K562 (cell line): ENCODE measurements at regions not wholly inside any gene's neighbourhood (a gene's known extent, or its start where the extent isn't known, plus 50 kb on each side); places are given as distances from the start of the nearest gene placed in this dataset.

ENCODE experiments used
- CHD1 ChIP-seq: fragments of 200-600 bp; sonication (generic); IDR thresholded peaks from one replicate; pipeline ENCODE4 v1.6.1; 2012; ENCODE audit warnings: mild to moderate bottlenecking, moderate library complexity, low read length, inconsistent platforms
- CTCF ChIP-seq, 3 experiments: IDR thresholded peaks in 2 of 3; conservative IDR thresholded peaks in 1 of 3; 2 replicates each; pipeline ENCODE4 v1.5.1; 2011 to 2012; ENCODE audit warnings: low read length in 3 of 3, mild to moderate bottlenecking in 3 of 3, control low read depth in 2 of 3, improper control_type of control experiment in 1 of 3, inconsistent platforms in 1 of 3, low read depth in 1 of 3, mixed read lengths in 1 of 3, moderate library complexity in 1 of 3; ENCODE audit not compliant: insufficient read depth in 2 of 3
- FOXJ3 ChIP-seq: sonication (generic); formaldehyde crosslinking; IDR thresholded peaks from 2 replicates; pipeline ENCODE4 v1.4.0; 2020; ENCODE audit warnings: mild to moderate bottlenecking, missing genetic modification reagents
- HDAC2 ChIP-seq: fragments of 450-650 bp; IDR thresholded peaks from 2 replicates; pipeline ENCODE4 v1.6.1; 2016; ENCODE audit warnings: mild to moderate bottlenecking
- HMGXB4 ChIP-seq: sonication (generic); formaldehyde crosslinking; IDR thresholded peaks from 2 replicates; pipeline ENCODE4 v1.8.1; 2023; ENCODE audit warnings: mild to moderate bottlenecking, missing genetic modification reagents
- MYBL2 ChIP-seq, 2 experiments: fragments of 450-650 bp in 1 of 2; sonication (generic) in 1 of 2; formaldehyde crosslinking in 1 of 2; IDR thresholded peaks; 2 replicates each; pipeline versions ENCODE4 v1.6.1 to v1.8.1; 2017 to 2022; ENCODE audit warnings: borderline replicate concordance in 1 of 2, inconsistent platforms in 1 of 2, low read depth in 1 of 2, mild to moderate bottlenecking in 1 of 2, missing genetic modification reagents in 1 of 2, moderate library complexity in 1 of 2
- NR2C2 ChIP-seq, 2 experiments: fragments of 200-800 bp in 1 of 2; sonication (Bioruptor generic) in 1 of 2; sonication (generic) in 1 of 2; formaldehyde crosslinking in 1 of 2; IDR thresholded peaks; 2 replicates each; pipeline versions ENCODE4 v1.6.1 to v1.8.0; 2016 to 2022; ENCODE audit warnings: mild to moderate bottlenecking in 1 of 2, missing compliant biosample characterization in 1 of 2, missing genetic modification characterization in 1 of 2, missing genetic modification reagents in 1 of 2
- RB1 ChIP-seq: fragments of 450-650 bp; IDR thresholded peaks from 2 replicates; pipeline ENCODE4 v1.6.1; 2017; ENCODE audit warnings: low read depth, mild to moderate bottlenecking
- SIRT6 ChIP-seq: IDR thresholded peaks from one replicate; pipeline ENCODE4 v1.6.1; 2012; ENCODE audit warnings: low read depth, mild to moderate bottlenecking, control low read depth, inconsistent platforms, low read length, moderate library complexity
- USF1 ChIP-seq: sonication (generic); formaldehyde crosslinking; IDR thresholded peaks from 2 replicates; pipeline ENCODE4 v1.9.0; 2022; ENCODE audit warnings: mild to moderate bottlenecking, missing genetic modification reagents
- USF2 ChIP-seq: sonication (generic); formaldehyde crosslinking; IDR thresholded peaks from 2 replicates; pipeline ENCODE4 v1.5.0; 2020; ENCODE audit warnings: missing genetic modification reagents

- TF ChIP-seq HDAC2 (no peak), HMGXB4 (CRISPR knock-in tag) (no peak), MYBL2 (IDR thresholded peaks at IDR 0.05; ENCODE audit: low read depth) (no peak), MYBL2 (CRISPR knock-in tag; IDR thresholded peaks at IDR 0.05; ENCODE audit: borderline replicate concordance) (no peak), SIRT6 (no peak), NR2C2 (CRISPR knock-in tag; IDR thresholded peaks at IDR 0.05) (no peak), NR2C2 (tag; IDR thresholded peaks at IDR 0.05) (no peak), CHD1 (no peak), USF2 (CRISPR knock-in tag) (no peak), FOXJ3 (CRISPR knock-in tag) (no peak), CTCF (IDR thresholded peaks at IDR 0.05 in 2 of 3, conservative IDR thresholded peaks at IDR 0.05 in 1 of 3; ENCODE audit: insufficient read depth in 2 of 3, low read depth in 1 of 3, low read length in 3 of 3) (peak in 1 of 3 experiments; percentile 17; a peak in 1 of 6 replicates), RB1 (no peak), USF1 (CRISPR knock-in tag) (no peak)
These were observed 49.9 kb upstream of the RYK start for GRCh38 chr3:134300520-134300919.
